ENCODE measurements at regions not wholly inside any gene's neighbourhood (a gene's known extent, or its start where the extent isn't known, plus 50 kb on each side); places are given as distances from the start of the nearest gene placed in this dataset.

DNA sequence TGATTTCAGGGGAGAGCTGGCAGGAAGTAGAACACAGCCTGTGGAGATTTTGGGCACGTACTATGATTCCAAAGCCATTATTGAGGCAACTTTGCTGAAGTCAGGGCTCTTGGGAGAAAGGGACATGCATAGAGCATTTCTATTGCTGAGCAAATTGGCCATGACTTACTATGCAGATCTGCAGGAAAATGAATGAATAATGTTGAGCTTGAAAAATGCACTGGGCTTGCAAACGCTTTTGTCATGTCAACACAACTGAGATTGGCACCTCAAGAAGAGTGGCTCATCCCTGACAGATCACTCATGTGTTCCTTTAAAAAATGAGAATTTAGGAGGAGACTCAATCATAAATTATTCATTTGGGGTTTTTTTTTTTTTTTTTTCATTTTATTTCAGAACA, 230.5 kb downstream of the MBD2 start:
- no peak overlapping the region for H2BK15ac ChIP-seq (ENCODE audit: low read depth, poor library complexity, severe bottlenecking)
- H3K79me1 ChIP-seq (replicated peaks; ENCODE audit: low read length, poor library complexity, severe bottlenecking) = no peaks in the 10 kb centered on the region
- no peak overlapping the region for H3K14ac ChIP-seq (ENCODE audit: low read length in 2 of 2)
- 84% methylated on average over 2 of the region's 2 CpGs for WGBS
- H2BK12ac ChIP-seq (ENCODE audit: low read length in 2 of 2) = no peak overlapping the region
- no peak overlapping the region for H2AK5ac ChIP-seq (ENCODE audit: low read length, severe bottlenecking)
- H3K9me3 ChIP-seq (ENCODE audit: control insufficient read depth, low read length) = no peaks in the 10 kb centered on the region
- no peak overlapping the region for H3K4ac ChIP-seq (ENCODE audit: low read depth in 1 of 2, low read length in 2 of 2)
- H3K36me3 ChIP-seq (ENCODE audit: control insufficient read depth in 1 of 2, insufficient read depth in 2 of 2, low read depth in 1 of 2, low read length in 2 of 2) = no peaks in the 10 kb centered on the region
- no peak overlapping the region for H3K18ac ChIP-seq (ENCODE audit: low read depth in 1 of 2, low read length in 2 of 2)
- H2AFZ ChIP-seq (ENCODE audit: low read depth, low read length) = no peak overlapping the region
- no peak overlapping the region for H3K23ac ChIP-seq (ENCODE audit: low read length in 2 of 2)
- H3K9ac ChIP-seq (ENCODE audit: low read length) = no peak overlapping the region
- H2BK120ac ChIP-seq (ENCODE audit: low read depth, low read length) = no peak overlapping the region
- H3K27ac ChIP-seq (ENCODE audit: low read length, poor library complexity, severe bottlenecking) = no peak overlapping the region
- H2BK5ac ChIP-seq (ENCODE audit: low read depth, low read length, poor library complexity, severe bottlenecking) = no peak overlapping the region
- H4K91ac ChIP-seq (ENCODE audit: low read length) = no peak overlapping the region
- H3K4me3 ChIP-seq (ENCODE audit: insufficient read depth in 1 of 2, low read depth in 1 of 2, low read length in 2 of 2) = no peak overlapping the region
- H3K4me2 ChIP-seq (ENCODE audit: low read length, poor library complexity, severe bottlenecking) = no peak overlapping the region
- no peak for DNase-seq
- peaks cover 1% of the 10 kb centered on the region for H3K4me1 ChIP-seq (ENCODE audit: control insufficient read depth, insufficient read depth, low read depth, low read length)
- no peak overlapping the region for H4K8ac ChIP-seq (ENCODE audit: low read length)
- H3K27me3 ChIP-seq (ENCODE audit: control insufficient read depth in 1 of 2, insufficient read depth in 1 of 2, low read length in 2 of 2) = no peaks in the 10 kb centered on the region

DNA sequence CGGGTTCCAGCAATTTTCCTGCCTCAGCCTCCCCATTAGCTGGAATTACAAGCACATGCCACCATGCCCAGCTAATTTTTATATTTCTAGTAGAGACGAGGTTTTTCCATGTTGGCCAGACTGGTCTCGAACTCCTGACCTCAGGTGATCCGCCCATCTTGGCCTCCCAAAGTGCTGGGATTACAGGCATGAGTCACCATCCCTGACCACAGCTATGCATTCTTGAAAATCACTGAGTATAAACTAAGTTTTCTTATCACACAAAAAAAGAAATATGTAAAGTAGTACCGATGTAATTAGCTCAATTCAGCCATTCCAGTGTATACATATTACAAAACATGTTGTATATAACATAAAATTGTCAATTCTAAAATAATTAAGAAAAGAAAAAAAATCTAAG, 232.7 kb downstream of the MBD2 start:
- no peak for DNase-seq
- no peak overlapping the region for H3K4me3 ChIP-seq (ENCODE audit: insufficient read depth in 1 of 2, low read depth in 1 of 2, low read length in 2 of 2)
- H4K8ac ChIP-seq (ENCODE audit: low read length) = no peak overlapping the region
- H3K27ac ChIP-seq (ENCODE audit: low read length, poor library complexity, severe bottlenecking) = no peak overlapping the region
- H3K9me3 ChIP-seq (ENCODE audit: control insufficient read depth, low read length) = no peaks in the 10 kb centered on the region
- H3K23ac ChIP-seq (ENCODE audit: low read length in 2 of 2) = no peak overlapping the region
- WGBS = 68% methylated on average over 4 of the region's 5 CpGs
- no peak overlapping the region for H3K9ac ChIP-seq (ENCODE audit: low read length)
- H3K4me2 ChIP-seq (ENCODE audit: low read length, poor library complexity, severe bottlenecking) = no peak overlapping the region
- H3K4me1 ChIP-seq (ENCODE audit: control insufficient read depth, insufficient read depth, low read depth, low read length) = peaks cover 1% of the 10 kb centered on the region
- H3K36me3 ChIP-seq (ENCODE audit: control insufficient read depth in 1 of 2, insufficient read depth in 2 of 2, low read depth in 1 of 2, low read length in 2 of 2) = no peaks in the 10 kb centered on the region
- H2BK12ac ChIP-seq (ENCODE audit: low read length in 2 of 2) = no peak overlapping the region
- no peak overlapping the region for H2BK120ac ChIP-seq (ENCODE audit: low read depth, low read length)
- no peak overlapping the region for H4K91ac ChIP-seq (ENCODE audit: low read length)
- no peak overlapping the region for H2AK5ac ChIP-seq (ENCODE audit: low read length, severe bottlenecking)
- no peak overlapping the region for H2BK15ac ChIP-seq (ENCODE audit: low read depth, poor library complexity, severe bottlenecking)
- H2BK5ac ChIP-seq (ENCODE audit: low read depth, low read length, poor library complexity, severe bottlenecking) = no peak overlapping the region
- H2AFZ ChIP-seq (ENCODE audit: low read depth, low read length) = no peak overlapping the region
- H3K27me3 ChIP-seq (ENCODE audit: control insufficient read depth in 1 of 2, insufficient read depth in 1 of 2, low read length in 2 of 2) = no peaks in the 10 kb centered on the region
- H3K4ac ChIP-seq (ENCODE audit: low read depth in 1 of 2, low read length in 2 of 2) = no peak overlapping the region
- no peak overlapping the region for H3K18ac ChIP-seq (ENCODE audit: low read depth in 1 of 2, low read length in 2 of 2)
- H3K79me1 ChIP-seq (replicated peaks; ENCODE audit: low read length, poor library complexity, severe bottlenecking) = no peaks in the 10 kb centered on the region
- H3K14ac ChIP-seq (ENCODE audit: low read length in 2 of 2) = no peak overlapping the region

DNA sequence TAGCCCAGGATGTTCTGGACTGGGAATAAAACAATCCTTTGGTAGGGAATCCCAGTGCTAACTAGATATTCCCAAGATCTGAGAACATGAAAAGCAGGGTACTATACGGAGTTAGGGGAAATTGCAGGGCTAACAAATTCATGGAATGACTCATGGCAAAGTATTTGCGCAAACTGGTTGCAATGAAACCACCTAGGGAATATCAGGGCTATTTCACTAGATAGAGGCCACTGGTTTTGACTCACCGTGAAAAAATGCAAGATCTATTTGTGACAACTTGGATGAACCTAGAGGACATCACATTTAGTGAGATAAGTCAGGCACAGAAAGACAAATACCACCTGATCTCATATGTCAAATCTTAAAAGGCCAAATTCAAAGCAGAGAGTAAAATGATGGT, 233.3 kb downstream of the MBD2 start:
- Histone ChIP-seq H2AK5ac (ENCODE audit: low read length, severe bottlenecking) (no peak overlapping the region), H3K4me1 (ENCODE audit: control insufficient read depth, insufficient read depth, low read depth, low read length) (peaks cover 1% of the 10 kb centered on the region), H3K4me2 (ENCODE audit: low read length, poor library complexity, severe bottlenecking) (no peak overlapping the region), H2BK12ac (ENCODE audit: low read length in 2 of 2) (no peak overlapping the region), H3K27ac (ENCODE audit: low read length, poor library complexity, severe bottlenecking) (no peak overlapping the region), H3K4me3 (ENCODE audit: insufficient read depth in 1 of 2, low read depth in 1 of 2, low read length in 2 of 2) (no peak overlapping the region), H3K23ac (ENCODE audit: low read length in 2 of 2) (no peak overlapping the region), H3K4ac (ENCODE audit: low read depth in 1 of 2, low read length in 2 of 2) (no peak overlapping the region), H3K9ac (ENCODE audit: low read length) (no peak overlapping the region), H3K36me3 (ENCODE audit: control insufficient read depth in 1 of 2, insufficient read depth in 2 of 2, low read depth in 1 of 2, low read length in 2 of 2) (no peaks in the 10 kb centered on the region), H3K9me3 (ENCODE audit: control insufficient read depth, low read length) (no peaks in the 10 kb centered on the region), H3K79me1 (replicated peaks; ENCODE audit: low read length, poor library complexity, severe bottlenecking) (no peaks in the 10 kb centered on the region), H2AFZ (ENCODE audit: low read depth, low read length) (no peak overlapping the region), H2BK120ac (ENCODE audit: low read depth, low read length) (no peak overlapping the region), H3K14ac (ENCODE audit: low read length in 2 of 2) (no peak overlapping the region), H4K8ac (ENCODE audit: low read length) (no peak overlapping the region), H3K18ac (ENCODE audit: low read depth in 1 of 2, low read length in 2 of 2) (no peak overlapping the region), H4K91ac (ENCODE audit: low read length) (no peak overlapping the region), H3K27me3 (ENCODE audit: control insufficient read depth in 1 of 2, insufficient read depth in 1 of 2, low read length in 2 of 2) (no peaks in the 10 kb centered on the region), H2BK5ac (ENCODE audit: low read depth, low read length, poor library complexity, severe bottlenecking) (no peak overlapping the region), H2BK15ac (ENCODE audit: low read depth, poor library complexity, severe bottlenecking) (no peak overlapping the region)
- peak; percentile 33 for DNase-seq
- WGBS = 31% methylated on average over 3 of the region's 3 CpGs

DNA sequence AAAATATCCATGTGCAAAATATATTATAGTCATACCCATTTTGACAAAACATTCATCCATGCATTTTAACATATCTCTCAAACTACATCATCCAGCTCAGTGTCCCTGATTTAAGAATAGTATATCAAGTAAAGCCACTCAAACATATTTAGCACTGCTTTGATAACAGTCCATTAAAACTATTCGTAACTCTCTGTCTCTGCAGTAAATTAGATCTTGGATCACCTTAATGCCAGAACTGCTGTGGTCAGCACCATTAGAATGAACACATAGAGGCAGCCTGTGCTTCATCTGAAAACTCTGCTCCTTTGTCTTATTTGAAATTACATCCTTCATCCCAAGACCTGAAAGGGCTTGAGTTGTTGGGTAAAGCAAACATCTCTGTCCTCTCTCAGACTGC, 234.0 kb downstream of the MBD2 start:
- DNase-seq = no peak
- no peak overlapping the region for H2BK15ac ChIP-seq (ENCODE audit: low read depth, poor library complexity, severe bottlenecking)
- no peaks in the 10 kb centered on the region for H3K36me3 ChIP-seq (ENCODE audit: control insufficient read depth in 1 of 2, insufficient read depth in 2 of 2, low read depth in 1 of 2, low read length in 2 of 2)
- no peak overlapping the region for H2AK5ac ChIP-seq (ENCODE audit: low read length, severe bottlenecking)
- H4K8ac ChIP-seq (ENCODE audit: low read length) = no peak overlapping the region
- no peak overlapping the region for H2BK12ac ChIP-seq (ENCODE audit: low read length in 2 of 2)
- H2BK120ac ChIP-seq (ENCODE audit: low read depth, low read length) = no peak overlapping the region
- H3K4me2 ChIP-seq (ENCODE audit: low read length, poor library complexity, severe bottlenecking) = no peak overlapping the region
- no peaks in the 10 kb centered on the region for H3K27me3 ChIP-seq (ENCODE audit: control insufficient read depth in 1 of 2, insufficient read depth in 1 of 2, low read length in 2 of 2)
- no peaks in the 10 kb centered on the region for H3K79me1 ChIP-seq (replicated peaks; ENCODE audit: low read length, poor library complexity, severe bottlenecking)
- H3K27ac ChIP-seq (ENCODE audit: low read length, poor library complexity, severe bottlenecking) = no peak overlapping the region
- H3K4ac ChIP-seq (ENCODE audit: low read depth in 1 of 2, low read length in 2 of 2) = no peak overlapping the region
- H3K4me1 ChIP-seq (ENCODE audit: control insufficient read depth, insufficient read depth, low read depth, low read length) = peaks cover 1% of the 10 kb centered on the region
- H3K14ac ChIP-seq (ENCODE audit: low read length in 2 of 2) = no peak overlapping the region
- no peak overlapping the region for H3K9ac ChIP-seq (ENCODE audit: low read length)
- no peak overlapping the region for H4K91ac ChIP-seq (ENCODE audit: low read length)
- no peaks in the 10 kb centered on the region for H3K9me3 ChIP-seq (ENCODE audit: control insufficient read depth, low read length)
- no peak overlapping the region for H2AFZ ChIP-seq (ENCODE audit: low read depth, low read length)
- H2BK5ac ChIP-seq (ENCODE audit: low read depth, low read length, poor library complexity, severe bottlenecking) = no peak overlapping the region
- no peak overlapping the region for H3K4me3 ChIP-seq (ENCODE audit: insufficient read depth in 1 of 2, low read depth in 1 of 2, low read length in 2 of 2)
- no peak overlapping the region for H3K18ac ChIP-seq (ENCODE audit: low read depth in 1 of 2, low read length in 2 of 2)
- WGBS = 94% methylated on average over 1 of the region's 1 CpG
- no peak overlapping the region for H3K23ac ChIP-seq (ENCODE audit: low read length in 2 of 2)

All from mesenchymal stem cell (in vitro differentiated cells and primary cell).